Left hindlimb (tissue), 1 donor: ENCODE measurements at regions not wholly inside any gene's neighbourhood (a gene's known extent, or its start where the extent isn't known, plus 50 kb on each side); places are given as distances from the start of the nearest gene placed in this dataset.
"Not testable (repeated sequence)": the region's sequence is repeated elsewhere in the genome, so short reads cannot be mapped to it uniquely, and the experiment has no call there.

Experiments used
- DNase-seq: peaks from one replicate; pipeline ENCODE4 v3.0.0-alpha.2; 2018

DNA sequence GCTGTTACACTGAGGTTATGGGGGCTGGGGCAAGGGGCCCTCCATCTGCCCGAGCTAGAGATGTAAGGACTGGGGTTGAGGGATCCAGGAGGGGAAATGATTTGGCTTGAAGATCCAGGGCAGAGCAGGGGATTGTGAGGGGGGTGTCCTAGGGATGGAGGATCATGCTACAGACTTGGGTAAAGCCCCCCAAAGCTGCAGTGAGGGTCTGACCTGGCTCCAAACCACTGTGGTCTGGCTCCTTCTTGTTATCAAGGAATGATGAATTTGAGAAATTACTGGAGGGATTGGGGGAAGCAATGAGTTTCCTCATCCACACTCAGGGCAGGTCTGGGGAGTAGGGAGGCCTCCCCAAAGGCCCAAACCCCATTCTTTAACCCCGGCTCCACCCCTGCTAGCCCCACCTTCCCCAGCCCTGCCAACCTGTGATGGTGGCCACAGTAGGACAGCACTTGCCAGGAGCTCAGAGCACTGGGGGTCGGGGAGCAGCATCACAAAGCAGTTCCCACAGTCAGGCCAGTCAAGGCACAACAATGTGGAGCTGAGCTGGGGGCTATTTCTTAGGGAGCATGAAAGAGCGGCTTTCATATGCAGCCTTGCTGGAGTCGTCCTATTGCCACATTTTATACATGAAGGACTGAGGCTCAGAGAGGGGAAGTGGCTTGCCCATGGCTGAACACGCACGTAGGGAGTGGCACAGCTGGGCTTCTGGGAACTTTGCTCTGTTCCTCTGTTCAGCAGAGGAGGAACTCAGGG lies 165.5 kb downstream of the EFNB1 start:
- no peak for DNase-seq

DNA sequence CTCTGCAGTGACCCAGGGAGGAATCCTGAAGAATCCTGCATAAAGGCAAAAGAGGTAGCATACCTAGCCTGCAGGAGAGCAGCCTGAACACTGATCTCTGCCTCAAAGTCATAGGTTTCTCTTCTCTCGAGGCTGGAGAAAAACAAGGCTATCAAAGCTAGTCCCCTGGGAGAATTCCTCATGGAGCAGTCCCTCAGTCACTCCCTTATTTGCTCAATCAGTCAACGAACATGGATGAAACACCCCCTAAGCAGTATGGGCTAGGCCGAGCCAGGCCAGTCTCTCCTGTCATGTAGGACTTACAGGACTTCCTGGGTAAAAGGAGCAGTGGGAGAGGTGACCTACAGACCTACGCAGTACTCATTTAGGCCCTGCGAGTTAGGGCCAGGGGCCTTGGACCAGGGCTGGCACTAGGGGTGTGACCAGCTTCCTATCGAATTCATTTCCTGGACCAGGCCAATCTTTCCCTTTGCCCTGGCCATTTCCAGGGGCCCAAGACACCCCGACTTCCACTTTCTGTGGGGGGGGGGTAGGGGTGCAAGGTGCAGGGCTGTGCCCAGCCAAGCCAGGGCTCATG lies 164.1 kb downstream of the EFNB1 start:
- no peak for DNase-seq

DNA sequence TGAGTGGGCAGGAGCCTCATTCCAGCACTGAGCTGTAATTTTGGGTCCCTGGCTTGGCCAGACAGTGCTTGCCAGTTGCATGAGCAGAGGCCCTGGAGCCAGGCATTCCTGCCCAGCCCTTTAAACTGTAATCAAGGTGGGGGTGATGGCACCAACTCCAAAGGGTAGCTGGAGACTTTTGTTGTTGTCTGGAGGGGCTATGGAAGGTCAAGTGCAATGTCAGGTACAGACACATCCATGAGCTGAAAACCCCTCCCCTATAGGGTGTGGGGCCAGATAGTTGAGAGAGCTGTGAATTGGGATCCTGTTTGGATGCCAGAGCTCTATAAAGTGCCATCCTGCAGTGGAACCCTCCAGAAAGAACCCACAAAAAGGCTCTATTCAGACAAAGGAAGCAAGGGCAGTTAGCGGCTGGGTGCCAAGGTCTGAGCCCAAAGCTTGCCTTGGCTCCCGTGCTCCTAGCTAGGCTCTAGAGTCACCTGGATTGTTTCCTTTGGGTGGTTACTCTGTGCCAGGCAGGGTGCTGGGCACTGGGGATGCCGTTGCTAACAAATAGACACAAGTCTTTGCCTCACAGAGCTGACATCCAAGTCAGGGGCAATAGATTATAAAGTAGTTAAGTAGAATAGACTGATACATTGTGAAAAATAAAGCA lies 163.0 kb downstream of the EFNB1 start:
- no peak for DNase-seq

DNA sequence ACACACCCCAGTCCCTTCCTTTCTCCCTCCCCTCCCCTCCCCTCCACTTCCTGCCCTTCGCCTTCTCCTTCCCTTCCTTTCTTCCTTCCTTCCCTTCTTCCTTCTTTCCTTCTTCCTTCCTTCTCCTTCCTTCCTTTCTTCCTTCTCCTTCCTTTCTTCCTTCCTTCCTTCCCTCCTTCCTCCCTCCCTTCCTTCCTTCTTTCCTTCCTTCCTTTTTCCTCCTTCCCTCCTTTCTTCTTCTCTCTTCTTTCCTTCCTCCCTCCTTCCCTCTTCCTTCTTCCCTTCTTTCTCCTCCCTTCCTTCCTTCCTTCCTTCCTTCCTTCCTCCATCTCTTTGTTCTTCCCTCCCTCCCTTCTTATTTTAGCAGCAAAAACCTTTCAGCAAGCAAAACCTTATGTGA lies 162.1 kb downstream of the EFNB1 start:
- DNase-seq, result no peak

DNA sequence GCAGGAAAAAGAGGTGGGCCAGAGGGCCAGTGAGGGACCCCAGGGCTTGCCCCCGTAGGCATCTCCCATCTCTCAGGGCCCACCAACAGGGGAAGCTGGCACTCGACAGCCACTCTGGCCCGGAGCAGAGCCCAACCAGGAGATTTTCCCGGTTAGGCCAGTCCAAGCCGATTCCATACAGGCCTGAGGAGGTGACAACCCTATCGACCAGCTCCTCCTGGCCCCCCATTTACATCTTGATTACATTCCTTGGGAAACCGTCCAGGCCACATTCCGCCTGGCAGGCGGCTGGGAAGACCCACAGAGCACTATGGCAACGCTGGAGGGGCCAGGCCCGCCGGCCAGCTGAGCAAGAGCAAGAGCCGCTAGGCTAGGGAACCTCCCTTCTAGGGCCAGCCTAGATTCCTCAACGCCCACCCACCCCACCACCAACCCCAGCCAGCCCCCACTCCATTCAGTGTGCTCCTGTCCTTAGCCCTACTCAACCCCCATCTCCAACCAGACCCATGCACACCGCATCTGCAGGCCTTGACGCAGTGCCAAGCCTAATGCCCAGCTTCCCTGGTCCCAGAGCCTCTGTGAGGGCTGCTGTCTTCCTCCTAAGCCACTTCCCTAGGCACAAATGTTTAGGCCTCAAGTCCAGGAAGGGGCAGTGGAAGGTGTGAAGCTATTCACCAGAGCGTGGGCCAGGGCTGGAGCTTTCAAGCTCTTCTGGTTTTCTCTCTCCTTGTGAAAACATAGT lies 161.2 kb downstream of the EFNB1 start:
- DNase-seq, result peak; percentile 84

DNA sequence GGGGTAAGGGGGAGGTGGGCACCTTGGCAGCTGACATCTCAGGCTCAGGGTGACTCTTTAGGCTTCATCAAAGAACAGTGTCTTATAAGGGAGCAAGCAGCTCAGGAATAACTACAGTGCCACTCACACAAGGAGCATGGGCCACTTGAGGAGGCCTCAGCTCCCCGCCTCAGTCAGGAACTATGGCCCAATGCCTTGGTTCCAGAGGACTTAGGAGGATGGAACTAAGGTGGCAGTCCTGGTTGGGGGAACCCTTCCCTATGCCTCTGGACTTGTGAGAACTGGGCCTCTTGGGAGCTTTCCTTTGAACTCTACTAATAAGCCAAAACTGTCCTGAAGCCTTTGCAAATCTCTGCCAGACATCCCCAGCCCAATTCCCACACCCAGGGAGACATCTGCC lies 160.6 kb downstream of the EFNB1 start:
- DNase-seq, result no peak

DNA sequence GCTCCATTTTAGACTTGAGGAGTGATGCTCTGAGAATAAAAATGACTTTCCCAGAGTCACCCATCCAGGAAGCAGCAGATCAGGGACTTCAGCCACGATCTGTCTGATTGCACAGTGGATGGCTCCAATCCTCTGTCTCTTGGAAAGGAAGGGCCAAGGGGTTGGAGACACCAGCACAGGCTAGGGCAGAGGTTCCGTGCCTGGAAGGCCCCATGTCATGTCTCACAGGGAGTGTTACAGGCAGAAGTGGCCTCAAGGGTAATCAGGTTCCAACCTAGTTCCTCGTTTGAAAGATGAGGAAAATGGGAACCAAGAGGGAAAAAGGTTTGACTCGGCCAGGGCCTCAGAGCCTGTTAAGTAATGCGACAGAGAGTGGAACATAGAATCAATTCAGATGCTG lies 160.0 kb downstream of the EFNB1 start:
- DNase-seq, result no peak

DNA sequence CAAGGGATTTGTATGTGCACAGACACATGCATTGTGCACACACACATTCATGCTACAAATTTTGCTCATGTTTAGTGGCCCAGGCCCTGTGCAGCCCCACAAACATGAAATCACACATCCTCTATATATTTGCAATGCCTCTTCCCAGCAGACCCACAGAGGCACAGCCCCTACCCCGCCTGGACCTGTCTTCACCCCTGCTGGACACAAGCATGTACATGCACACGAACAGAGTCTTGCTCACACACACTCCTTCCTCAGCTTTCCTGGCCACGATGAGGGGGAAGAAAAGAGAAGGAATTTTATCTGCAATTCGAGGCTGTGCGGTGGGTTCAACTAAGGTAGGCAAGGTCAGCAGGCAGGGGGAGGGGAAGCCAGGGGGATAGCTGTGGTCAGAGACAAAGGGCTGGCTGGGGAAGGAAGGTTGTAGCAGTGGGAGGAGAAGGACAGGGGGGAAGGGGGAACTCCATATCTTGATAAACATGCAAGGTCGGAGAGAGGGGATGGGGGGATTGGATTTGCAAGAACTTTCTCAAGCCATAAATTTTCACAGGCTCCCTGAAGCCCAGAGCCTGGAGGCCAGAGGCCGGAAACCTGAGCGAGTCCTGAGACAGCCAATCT lies 156.4 kb downstream of the EFNB1 start:
- no peak for DNase-seq

DNA sequence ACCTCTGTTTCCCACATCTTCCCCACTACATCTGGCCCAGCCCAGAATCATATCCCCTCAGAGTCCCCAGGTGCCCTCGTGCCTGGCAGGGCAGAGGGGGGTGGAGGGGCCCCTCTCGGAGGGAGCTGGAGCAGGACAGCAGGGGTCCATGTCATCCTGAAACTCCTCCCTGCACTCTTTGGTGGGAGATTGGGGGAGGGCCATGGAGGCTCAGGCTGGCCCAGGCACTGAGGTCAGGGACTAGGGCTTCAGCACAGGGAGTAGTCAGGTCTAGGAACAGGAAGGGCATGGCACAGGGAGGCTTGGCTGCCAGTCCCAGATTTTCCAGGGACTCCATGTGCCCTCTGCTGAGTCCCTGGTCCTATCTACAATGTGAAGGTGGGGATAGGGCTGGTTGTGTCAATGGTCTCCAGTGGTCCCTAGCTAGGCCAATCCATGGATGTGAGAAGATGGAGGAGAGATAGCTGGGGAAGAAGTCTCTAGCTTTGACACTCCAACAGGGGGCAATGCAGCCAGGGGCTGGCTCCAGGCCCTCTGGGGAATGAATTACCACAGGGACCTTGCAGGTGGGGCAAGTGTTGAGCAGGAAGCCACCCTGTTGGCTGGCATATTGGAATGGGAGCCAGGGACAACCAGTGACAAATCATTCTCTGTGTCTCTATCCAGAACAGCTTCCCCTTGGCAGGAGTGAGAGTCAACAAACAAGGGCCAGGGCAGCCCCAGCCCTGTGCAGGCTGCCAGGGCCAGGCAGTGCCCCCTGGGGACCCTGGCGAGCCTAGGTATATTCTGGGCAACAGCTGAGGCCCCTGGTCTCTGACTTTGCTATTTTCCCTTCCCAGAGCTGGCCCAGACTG lies 154.4 kb downstream of the EFNB1 start:
- DNase-seq, result no peak

DNA sequence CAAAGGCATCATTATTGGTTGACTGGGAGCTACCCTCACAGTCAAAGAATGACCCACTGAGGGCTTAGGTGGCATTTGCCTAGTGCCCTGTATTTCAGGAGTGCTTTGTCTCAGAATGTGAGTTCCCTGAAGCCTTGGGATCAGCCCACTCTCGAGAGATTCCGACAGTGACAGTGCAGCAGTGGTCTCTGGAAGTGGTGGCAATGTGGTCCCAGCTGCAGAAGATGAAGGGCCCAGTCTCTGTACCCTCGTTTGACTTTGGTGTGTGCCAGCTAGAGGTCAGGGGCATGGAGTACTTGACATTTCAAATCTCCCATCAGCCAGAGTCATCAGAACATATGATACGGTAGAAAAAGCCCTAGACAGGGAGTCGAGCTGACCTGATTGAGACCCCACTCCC lies 153.7 kb downstream of the EFNB1 start:
- no peak for DNase-seq

DNA sequence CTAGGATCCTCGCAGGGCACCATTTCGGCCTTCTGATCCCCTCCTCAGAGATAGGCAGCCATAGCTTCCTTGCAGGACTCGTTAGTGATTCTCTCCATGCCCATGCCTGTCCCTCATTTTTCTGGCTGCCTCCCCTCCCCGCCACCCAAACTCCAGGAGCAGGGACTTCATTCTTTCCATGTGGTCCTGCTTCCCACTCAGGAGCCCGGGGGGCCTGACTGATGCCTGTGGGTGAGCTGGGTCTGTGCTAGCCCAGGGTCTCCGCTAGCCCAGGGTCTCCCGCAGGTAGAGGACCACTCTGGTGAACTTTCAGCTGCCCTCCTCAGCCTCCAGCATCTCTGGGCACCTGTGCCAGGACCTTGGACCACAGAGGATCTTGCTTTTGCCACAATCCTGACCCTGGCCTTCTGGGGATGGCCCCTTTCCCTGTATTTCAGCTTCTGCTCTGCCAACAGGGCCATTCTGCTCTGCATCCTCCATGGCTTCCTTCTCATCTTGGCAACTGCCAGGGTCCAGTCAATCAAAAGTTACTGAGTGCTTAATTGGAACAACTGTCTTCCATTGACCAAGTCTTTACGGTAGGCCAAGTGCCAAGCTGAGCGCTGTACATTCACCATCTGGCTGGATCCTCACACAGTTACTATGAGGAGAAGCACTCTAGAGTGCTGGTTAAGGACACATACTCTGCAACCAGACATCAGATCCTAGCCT lies 152.2 kb downstream of the EFNB1 start:
- no peak for DNase-seq

DNA sequence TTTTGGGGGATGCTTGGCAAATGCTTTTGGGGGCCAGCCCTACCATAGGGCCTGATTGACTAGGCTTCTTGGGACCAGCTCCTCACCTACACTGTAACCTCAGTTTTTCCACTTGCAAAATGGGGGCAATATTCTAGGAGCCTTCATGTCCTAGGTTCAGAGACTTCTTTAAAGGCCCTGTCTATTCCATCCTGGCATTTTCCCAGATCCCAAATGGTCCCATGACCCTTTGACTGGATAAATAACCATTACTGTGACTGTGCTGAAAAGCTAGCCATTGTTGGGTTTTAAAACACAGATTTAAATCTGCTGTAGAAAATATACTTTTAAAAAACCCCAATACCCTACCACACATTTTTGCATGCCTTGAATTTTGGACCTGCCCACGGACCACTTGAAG lies 149.8 kb downstream of the EFNB1 start:
- DNase-seq, result no peak

DNA sequence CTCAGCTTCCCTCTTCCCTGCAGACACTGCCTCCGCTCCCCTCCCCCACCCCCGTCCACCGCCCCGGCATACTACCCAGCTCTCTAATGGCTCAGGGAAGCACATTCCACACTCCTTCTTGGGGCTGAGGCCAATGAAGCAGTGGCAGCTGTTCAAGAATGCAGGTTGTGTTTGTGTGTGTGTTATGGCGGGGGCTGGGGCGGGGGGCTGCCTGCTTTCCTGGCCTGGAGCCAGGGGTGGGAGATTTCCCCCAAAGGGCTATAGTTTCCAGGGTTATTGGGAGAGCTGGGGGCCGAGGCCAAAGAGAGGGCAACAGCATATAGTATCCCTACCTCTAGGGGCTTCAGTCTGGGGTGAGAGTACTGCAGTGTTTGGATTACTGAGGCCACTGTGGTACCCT lies 149.4 kb downstream of the EFNB1 start:
- peak; percentile 74 for DNase-seq

DNA sequence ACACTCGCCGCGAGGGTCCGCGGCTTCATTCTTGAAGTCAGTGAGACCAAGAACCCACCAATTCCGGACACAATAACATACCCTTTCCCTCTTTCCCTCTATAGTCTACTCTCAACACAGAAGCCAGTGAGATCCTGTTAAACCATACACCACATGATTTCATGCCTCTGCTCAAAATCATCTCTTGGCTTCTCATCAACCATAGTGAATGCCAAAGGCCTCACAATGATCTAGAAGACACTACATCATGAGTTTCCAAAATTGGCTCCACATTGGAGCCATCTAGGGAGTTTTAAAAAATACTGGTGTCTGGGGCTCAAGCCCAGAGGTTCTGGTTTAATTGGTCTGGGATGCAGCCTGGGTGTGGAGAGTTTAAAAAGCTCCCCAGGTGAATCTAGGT lies 124.5 kb downstream of the EFNB1 start:
- no peak for DNase-seq

DNA sequence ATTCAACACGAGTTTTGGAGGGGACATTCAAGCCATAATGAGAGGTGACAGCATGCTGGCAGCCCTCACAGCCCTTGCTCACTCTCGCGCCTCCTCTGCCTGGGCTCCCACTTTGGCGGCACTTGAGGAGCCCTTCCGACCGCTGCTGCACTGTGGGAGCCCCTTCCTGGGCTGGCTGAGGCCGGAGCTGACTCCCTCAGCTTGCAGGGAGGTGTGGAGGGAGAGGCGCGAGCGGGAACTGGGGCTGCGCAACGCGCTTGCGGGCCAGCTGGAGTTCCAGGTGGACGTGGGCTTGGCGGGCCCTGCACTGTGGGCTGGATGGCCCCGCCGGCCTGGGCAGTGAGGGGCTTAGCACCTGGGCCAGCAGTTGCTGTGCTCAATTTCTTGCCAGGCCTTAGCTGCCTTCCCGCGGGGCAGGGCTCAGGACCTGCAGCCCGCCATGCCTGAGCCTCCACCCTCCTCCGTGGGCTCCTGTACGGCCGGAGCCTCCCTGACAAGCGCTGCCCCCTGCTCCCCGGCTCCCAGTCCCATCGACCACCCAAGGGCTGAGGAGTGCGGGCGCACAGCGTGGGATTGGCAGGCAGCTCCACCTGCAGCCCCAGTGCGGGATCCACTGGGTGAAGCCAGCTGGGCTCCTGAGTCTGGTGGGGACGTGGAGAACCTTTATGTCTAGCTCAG lies 123.3 kb downstream of the EFNB1 start:
- not testable (repeated sequence) for DNase-seq

DNA sequence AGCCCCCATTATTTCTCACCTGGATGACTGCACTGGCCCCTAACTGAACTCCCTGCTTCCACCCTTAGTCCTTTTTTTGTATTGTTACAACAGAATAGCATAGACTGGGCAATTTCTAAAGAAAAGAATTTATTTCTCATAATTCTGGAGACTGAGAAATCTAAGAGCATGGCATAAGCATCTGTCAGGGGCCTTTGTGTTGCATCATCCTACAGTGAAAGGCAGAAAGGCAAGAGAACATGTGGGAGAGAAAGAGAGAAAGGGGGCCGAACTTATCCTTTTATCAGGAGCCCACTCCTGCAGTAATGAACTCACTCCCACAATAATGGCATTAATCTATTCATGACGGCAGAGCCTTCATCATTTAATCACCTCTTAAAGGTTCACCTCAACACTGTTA lies 122.1 kb downstream of the EFNB1 start:
- DNase-seq, result no peak

DNA sequence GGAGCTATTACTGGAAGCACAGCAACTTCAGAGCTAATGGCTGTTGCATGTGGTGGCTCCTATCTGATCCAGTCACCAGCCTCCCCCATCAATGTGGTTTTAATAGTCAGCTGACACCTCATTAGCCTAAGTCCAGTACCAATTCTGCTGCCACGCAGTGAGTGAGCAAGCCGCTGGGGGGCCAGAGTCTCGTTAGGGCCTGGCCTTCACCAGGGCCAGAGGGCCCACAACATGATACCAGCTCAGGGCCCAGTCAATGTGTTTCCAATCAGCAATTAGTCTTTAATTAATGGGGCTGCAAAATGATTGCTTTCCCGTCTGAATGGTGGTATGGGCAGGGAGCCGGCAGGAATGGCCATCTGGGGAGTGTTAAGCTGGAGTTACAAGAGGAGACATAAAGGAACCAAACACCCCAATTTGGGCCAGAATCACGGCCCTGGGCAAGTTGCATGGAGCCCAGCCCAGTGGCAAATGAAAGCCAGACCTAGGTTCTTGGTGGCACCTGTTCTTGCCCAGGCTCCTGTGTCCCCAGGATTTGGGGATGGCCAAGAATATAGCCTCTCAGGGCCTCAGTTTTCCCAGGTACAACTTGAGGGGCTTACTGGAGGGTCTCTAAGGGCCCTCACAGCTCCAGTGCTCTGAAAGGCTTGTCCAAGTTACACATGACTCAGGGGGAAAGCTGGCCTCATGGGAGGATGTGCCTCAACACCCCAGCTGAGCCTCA lies 119.2 kb downstream of the EFNB1 start:
- DNase-seq, result no peak

DNA sequence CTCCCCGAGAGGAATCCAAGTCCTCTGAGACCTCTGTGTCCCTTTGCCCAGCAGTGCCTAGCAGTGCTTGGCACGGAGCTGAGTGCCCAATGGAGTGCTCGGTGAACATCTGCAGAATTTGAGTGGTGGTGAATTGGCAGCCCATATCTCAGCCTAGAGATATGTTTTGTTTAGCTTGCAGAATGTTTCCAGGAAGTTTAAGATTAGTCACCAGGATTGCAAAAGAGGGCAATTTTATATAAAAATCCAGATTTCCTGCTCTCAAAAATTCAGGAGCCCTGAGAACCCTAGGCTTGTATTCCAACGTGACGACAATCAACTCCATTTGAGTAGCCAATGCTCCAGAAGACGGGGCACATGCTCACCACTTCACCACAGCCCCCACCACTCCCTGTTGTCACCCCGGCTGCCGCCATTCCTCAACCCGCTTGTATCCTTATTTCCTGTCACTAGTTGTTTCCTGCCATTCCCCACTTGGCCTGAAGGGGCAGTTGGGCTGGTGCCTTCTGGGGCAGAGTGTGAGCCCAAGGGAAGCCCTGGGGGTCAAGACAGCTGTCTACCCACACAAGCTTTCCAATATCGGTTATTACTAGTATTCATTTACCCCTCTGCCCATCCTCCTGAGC lies 116.9 kb downstream of the EFNB1 start:
- DNase-seq, result no peak

DNA sequence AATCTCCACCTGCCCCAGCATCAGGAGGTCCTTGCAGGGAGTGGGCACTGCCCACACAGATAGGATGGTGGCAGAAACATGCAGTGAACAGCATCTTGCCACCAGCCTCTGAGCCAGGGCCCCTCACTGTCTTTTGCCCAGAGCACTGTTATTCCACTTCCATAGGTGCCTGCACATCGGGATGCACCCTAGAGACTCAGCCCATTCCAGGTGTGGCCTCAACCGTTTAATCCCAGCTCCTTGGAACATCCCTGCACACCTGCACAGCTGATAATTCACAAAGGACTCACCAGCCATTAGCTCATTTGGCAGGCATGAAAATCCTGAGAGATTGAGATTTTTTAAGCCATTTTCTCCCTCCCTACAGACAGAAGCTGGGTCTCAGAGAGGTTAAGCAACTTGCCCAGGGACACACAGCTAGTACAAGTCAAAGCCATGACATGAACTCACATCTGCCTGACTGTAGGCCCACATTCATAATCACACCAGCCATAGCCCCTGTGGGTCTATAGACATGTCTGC lies 116.3 kb downstream of the EFNB1 start:
- DNase-seq, result no peak

DNA sequence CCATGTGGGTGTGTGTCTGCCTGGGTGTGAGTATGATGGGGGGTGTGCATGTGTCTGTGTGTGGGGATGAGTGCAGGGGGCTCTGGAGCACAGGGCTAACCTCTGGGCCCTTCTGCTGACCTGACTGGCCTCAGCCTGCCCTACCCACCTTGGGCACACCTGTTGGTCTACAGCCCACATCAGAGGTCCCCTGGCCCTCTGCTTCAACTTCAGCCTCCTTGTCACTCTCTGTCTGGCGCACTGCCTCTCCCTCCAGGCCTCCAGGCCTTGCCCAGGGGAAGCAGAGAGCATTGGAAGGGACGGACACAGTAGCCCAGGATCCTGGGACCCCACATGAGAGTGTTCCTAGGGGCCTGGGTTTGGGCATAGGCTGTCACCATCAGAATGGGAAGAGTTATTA lies 115.4 kb downstream of the EFNB1 start:
- DNase-seq, result no peak
